CD4-positive, alpha-beta T cell treated with Interleukin-15 for 1 hour (primary cell): ENCODE measurements at regions not wholly inside any gene's neighbourhood (a gene's known extent, or its start where the extent isn't known, plus 50 kb on each side); places are given as distances from the start of the nearest gene placed in this dataset.

Experiments used
- DNase-seq: peaks from one replicate; pipeline ENCODE4 v3.0.0-alpha.2; 2020

GRCh38 chr3:25125201-25125600 is 302.9 kb upstream of the RARB start:
- DNase-seq, result no peak

GRCh38 chr3:25128735-25129134 is 299.3 kb upstream of the RARB start:
- DNase-seq, result no peak

GRCh38 chr3:25130724-25131520 is 297.1 kb upstream of the RARB start:
- DNase-seq, result no peak

GRCh38 chr3:25133588-25133987 is 294.5 kb upstream of the RARB start:
- no peak for DNase-seq

- no peak for DNase-seq
These were observed 290.5 kb upstream of the RARB start for GRCh38 chr3:25137606-25138005.

- DNase-seq, result no peak
These were observed 288.8 kb upstream of the RARB start for GRCh38 chr3:25139267-25139666.

GRCh38 chr3:25142609-25143355 is 285.3 kb upstream of the RARB start:
- DNase-seq, result no peak

GRCh38 chr3:25143356-25144025 is 284.6 kb upstream of the RARB start:
- no peak for DNase-seq

- DNase-seq, result no peak
These were observed 283.6 kb upstream of the RARB start for GRCh38 chr3:25144430-25144829.

GRCh38 chr3:25145176-25145575 is 282.9 kb upstream of the RARB start:
- no peak for DNase-seq

GRCh38 chr3:25150199-25150598 is 277.9 kb upstream of the RARB start:
- no peak for DNase-seq

- no peak for DNase-seq
These were observed 276.7 kb upstream of the RARB start for GRCh38 chr3:25151281-25151902.

- no peak for DNase-seq
These were observed 276.2 kb upstream of the RARB start for GRCh38 chr3:25151903-25152295.

GRCh38 chr3:25153136-25153535 is 274.9 kb upstream of the RARB start:
- no peak for DNase-seq

GRCh38 chr3:25153561-25153960 is 274.5 kb upstream of the RARB start:
- DNase-seq, result no peak

GRCh38 chr3:25155652-25156471 is 272.2 kb upstream of the RARB start:
- DNase-seq, result no peak

- DNase-seq, result no peak
These were observed 271.4 kb upstream of the RARB start for GRCh38 chr3:25156626-25157025.

- DNase-seq, result no peak
These were observed 262.8 kb upstream of the RARB start for GRCh38 chr3:25165306-25165705.

- DNase-seq, result no peak
These were observed 262.0 kb upstream of the RARB start for GRCh38 chr3:25166016-25166415.

- no peak for DNase-seq
These were observed 258.9 kb upstream of the RARB start for GRCh38 chr3:25169151-25169550.

GRCh38 chr3:25170021-25170420 is 258.0 kb upstream of the RARB start:
- DNase-seq, result no peak

- DNase-seq, result no peak
These were observed 256.8 kb upstream of the RARB start for GRCh38 chr3:25171118-25171807.
